ENCODE measurements at regions not wholly inside any gene's neighbourhood (a gene's known extent, or its start where the extent isn't known, plus 50 kb on each side); places are given as distances from the start of the nearest gene placed in this dataset.
"Not testable (repeated sequence)": the region's sequence is repeated elsewhere in the genome, so short reads cannot be mapped to it uniquely, and the experiment has no call there.

DNA sequence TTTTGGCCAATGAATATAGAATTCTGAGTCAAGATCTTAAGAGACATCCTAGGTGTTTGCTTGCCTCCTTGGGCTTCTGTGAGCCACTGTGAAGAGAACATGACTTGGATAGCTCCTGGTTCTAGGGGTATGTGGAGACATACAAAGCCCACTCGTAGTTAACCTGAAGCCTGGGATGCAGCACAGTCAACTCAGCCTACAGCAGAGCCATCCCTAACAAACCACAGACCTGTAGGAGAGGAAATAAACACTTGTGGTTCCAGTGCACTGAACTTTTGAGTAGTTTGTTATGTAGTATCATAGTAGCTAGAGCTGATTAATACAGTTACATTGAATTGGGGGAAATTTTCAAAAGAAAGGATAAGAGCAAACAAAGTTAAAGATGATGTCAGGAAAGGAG is 474.4 kb upstream of the HSF2 start:
- DNase-seq (ENCODE audit: extremely low read depth in 1 of 11, low read depth in 9 of 11, low spot score in 4 of 11) = no peak

DNA sequence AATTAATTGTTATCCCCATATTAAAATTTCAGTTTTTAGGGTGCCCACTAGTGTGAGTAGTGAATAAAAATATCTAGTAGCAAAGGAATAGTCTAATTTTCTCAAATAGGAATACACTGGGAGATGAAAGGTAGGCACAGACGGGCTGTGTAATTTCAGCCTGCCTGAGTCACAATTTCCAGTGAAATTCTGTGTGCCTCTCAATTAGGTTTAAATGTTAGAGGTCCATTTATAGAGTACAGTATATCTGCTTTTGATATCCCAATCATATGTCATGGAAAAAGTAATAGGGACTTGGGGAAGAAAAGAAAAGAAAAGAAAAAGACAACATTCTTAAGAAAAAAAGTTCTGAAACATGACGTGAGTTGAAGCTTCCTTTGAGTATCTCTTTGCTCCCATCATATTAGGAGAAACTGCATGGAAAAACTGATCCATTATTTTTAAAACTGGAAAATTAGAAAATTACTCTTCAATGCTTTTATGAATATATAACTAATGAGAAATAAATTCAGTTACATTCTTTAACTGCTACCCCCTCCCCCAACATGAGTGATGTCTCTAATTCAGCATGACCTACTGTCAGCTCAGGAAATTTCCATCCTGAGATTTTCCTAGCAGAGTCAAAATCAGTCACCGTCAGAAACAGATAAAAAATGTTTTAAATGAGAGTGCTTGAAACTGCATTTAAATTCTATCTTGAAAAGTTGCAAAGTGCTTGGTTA is 473.8 kb upstream of the HSF2 start:
- no peak for DNase-seq (ENCODE audit: extremely low read depth in 1 of 11, low read depth in 9 of 11, low spot score in 4 of 11)

DNA sequence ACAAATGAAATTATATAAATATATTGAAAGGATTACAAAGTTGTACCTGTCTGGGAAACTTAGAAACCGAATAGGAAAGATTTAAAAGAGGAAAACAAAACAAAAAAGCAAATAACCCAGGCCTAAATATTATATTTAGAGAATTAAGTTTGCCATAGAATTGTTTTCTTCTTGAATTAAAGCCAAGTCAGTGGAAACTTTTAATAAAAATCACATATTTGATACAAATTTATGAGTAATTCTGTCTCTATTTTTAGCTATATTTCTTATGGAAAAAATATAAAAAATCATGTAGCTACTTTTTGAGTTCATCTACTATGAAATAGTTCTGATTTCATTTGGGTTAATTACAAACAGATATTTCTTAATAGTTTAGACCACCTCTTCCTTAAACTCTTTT is 470.2 kb upstream of the HSF2 start:
- DNase-seq (ENCODE audit: extremely low read depth in 1 of 11, low read depth in 9 of 11, low spot score in 4 of 11) = no peak

DNA sequence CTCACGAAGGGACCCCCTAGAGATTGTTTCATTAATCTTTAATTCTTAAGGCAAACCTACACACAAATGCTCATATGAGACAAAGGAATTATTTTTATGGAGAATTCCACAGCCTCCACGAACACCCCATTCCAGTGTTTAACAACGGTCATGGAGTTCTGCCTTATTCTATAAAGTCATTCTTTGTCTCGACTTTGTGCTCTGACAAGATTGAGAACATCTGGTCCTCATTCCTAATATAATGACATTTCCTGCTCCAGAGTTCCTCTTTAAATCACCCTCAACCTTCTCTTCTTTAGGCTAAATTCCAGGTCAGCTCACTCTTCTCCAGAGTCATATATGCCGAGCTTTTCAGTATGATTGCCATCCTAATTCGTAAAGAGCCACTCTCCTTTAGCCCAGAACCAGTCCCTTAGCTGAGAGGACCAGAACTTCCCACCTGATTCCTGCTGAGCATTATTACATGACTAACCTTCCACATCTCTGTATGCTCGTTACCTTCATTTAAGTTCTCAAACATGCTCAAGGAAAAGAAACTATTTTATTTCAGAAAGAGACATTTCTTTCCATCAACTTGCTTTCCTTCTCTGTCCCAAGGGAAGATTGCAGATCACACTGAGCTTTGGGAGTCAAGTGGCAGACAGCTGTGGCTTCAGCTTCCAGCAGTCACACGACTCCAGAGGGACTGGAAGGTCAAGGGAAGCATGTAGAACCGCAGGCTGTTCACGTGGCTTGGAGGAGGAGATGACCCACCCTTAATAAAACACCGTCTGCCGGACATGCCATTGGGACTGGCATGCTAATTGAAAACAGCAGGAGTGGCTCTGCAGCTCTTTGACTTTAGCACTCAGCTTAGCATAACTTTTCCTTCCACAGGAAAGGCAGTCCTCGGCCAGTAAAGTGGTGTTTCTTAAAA is 467.1 kb upstream of the HSF2 start:
- peak; percentile 39 to 78 (median 57) for DNase-seq (ENCODE audit: extremely low read depth in 1 of 11, low read depth in 9 of 11, low spot score in 4 of 11)

DNA sequence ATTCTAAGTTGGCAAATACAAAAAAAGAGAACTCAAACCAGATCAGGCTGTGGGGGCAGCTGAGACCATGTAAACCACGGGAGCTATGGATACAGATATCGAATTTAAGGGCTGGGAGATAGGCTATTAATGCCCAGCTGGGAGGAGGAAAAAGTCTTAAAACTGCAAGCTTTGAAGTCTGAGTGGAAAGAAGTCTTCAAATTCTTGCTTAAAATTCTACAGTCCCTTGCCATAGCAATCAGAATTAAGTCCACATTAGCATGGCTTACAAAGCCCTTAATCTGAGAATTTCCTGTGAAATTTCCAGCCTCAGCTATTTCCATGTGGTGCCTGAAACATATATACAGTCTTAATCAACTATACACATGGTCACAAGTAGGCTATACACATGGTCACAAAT is 465.0 kb upstream of the HSF2 start:
- no peak for DNase-seq (ENCODE audit: extremely low read depth in 1 of 11, low read depth in 9 of 11, low spot score in 4 of 11)

DNA sequence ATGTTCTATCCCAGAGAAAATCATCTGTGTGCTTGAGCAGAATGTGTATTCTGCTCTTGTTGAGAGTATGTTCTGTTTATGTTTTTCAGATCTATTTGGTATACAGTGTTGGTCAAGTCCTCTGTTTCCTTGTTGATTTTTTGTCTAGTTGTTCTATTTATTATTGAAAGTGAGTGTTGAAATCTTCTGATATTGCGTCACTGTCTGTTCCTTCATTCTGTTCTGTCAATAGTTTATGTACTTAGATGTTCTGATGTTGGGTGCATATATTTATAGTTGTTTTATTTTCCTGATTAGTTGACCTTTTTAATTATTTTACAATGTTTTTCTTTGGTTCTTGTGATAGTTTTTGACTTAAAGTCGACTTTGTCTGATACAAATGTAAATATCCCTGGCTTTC is 458.7 kb upstream of the HSF2 start:
- no peak for DNase-seq (ENCODE audit: extremely low read depth in 1 of 11, low read depth in 9 of 11, low spot score in 4 of 11)

DNA sequence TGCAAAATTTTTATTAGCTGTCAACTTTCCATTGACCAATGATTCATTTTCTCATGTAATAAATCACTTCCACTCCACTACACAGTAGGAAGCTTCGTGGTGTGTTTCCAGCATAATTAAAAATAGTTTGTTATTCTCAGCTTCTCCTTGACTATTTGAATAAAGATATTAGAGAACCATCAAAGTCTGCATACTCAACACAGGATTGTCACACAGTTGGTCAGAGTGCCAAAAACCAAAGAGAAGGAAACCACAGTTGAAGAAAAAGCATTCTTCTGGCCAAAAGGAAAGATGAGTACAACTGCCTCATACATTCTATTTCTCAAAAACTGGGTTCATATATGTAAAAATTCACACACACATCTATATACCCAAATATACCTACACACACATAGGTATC is 455.1 kb upstream of the HSF2 start:
- DNase-seq (ENCODE audit: extremely low read depth in 1 of 11, low read depth in 9 of 11, low spot score in 4 of 11) = no peak

GRCh38 chr6:121951123-121951522 is 448.3 kb upstream of the HSF2 start:
- DNase-seq (ENCODE audit: extremely low read depth in 1 of 11, low read depth in 9 of 11, low spot score in 4 of 11) = no peak

GRCh38 chr6:121951918-121952379 is 447.5 kb upstream of the HSF2 start:
- no peak for DNase-seq (ENCODE audit: extremely low read depth in 1 of 11, low read depth in 9 of 11, low spot score in 4 of 11)

DNA sequence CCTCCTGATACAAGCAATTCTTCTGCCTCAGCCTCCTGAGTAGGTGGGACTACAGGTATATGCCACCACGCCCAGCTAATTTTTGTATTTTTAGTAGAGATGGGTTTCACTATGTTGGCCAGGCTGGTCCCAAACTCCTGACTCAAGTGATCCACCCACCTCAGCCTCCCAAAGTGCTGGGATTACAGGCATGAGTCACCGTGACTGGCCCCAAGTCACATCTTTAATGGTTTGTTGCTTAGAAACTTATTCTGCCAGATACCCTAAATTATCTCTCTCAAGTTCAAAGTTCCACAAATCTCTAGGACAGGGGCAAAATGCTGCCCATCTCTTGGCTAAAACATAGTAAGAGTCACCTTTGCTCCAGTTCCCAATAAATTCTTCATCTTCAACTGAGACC is 444.1 kb upstream of the HSF2 start:
- DNase-seq (ENCODE audit: extremely low read depth in 1 of 11, low read depth in 9 of 11, low spot score in 4 of 11) = not testable (repeated sequence)

GRCh38 chr6:121956782-121957181 is 442.7 kb upstream of the HSF2 start:
- no peak for DNase-seq (ENCODE audit: extremely low read depth in 1 of 11, low read depth in 9 of 11, low spot score in 4 of 11)

DNA sequence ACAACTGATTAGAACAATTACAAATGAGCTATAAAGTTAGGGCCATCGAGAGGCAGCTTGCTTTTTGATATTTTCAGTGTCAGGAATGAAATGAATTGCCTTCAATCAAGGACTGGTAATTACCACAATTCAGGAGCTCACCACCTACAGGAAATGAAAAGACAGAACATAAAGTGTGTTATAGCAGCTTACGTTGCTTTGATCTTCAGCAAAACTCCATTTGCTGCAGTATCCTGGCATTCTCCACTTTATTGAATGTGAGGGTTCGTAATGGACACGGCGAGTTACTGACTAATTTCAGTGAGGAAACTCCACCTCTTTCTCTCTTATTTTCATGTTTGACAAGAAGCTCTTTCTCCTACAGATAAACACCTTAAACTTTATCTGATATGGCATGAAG is 440.0 kb upstream of the HSF2 start:
- DNase-seq (ENCODE audit: extremely low read depth in 1 of 11, low read depth in 9 of 11, low spot score in 4 of 11) = no peak

- no peak for DNase-seq (ENCODE audit: extremely low read depth in 1 of 11, low read depth in 9 of 11, low spot score in 4 of 11)
Measured at GRCh38 chr6:121961619-121962125, 437.8 kb upstream of the HSF2 start.

DNA sequence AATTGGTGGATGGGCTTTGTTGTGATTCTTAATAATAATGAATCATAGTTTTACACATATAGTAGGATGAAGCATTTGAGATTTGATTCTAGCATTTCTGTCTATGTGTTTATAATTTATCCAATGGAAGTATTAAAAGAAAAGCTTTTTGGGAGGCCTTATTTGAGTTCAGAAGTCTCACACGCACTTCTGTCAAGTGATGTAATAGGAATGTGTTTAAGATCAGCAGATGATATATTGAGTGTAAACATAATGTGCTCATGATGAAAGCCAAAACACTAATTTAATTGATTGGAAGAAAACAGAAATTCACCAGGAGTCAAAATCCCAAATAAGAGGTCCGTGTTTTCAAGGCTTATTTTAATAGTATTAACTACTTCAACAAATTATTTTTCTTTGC is 435.6 kb upstream of the HSF2 start:
- no peak for DNase-seq (ENCODE audit: extremely low read depth in 1 of 11, low read depth in 9 of 11, low spot score in 4 of 11)

DNA sequence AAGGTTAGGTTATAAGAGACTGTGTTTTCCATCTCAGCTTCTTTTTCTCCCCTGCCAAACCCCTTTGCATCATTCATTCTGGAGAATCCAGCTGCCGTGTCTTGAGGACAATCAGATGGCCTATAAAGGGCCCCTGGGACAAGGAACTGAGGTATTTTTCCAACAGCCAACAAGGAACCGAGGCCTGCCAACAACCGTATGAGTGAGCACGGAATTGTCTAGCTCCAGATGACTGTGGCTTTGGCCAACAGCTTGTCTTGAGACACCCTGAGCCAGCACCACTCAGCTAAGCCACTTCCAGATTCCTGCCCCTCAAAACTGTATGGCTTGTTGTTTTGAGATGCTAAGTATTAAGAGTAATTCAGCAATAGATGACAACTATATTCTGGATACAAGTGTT is 433.7 kb upstream of the HSF2 start:
- no peak for DNase-seq (ENCODE audit: extremely low read depth in 1 of 11, low read depth in 9 of 11, low spot score in 4 of 11)

GRCh38 chr6:121967631-121968030 is 431.8 kb upstream of the HSF2 start:
- no peak for DNase-seq (ENCODE audit: extremely low read depth in 1 of 11, low read depth in 9 of 11, low spot score in 4 of 11)

- no peak for DNase-seq (ENCODE audit: extremely low read depth in 1 of 11, low read depth in 9 of 11, low spot score in 4 of 11)
Measured at GRCh38 chr6:121971931-121972335, 427.5 kb upstream of the HSF2 start.

DNA sequence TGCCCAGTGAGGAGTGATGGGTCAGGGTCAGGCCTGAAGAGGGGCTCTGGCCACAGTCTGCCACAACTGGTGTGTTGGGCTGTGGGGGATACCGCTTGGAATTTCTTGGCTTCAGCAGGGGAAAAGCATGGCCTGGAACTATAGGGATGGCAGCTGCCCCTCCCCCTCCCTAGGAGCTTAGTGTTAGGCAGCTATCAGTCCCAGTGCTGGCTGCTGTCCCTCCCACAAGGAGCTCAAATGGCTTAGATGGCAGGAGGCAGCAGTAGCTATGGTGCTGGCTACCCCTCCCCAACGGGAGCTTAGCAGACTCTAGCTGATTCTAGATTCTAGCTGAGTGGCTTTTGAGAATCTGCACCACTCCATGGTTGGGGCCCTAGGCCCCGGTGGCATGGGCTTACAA is 414.5 kb upstream of the HSF2 start:
- DNase-seq (ENCODE audit: extremely low read depth in 1 of 11, low read depth in 9 of 11, low spot score in 4 of 11) = no peak

GRCh38 chr6:121993362-121993761 is 406.1 kb upstream of the HSF2 start:
- DNase-seq (ENCODE audit: extremely low read depth in 1 of 11, low read depth in 9 of 11, low spot score in 4 of 11) = no peak

- no peak for DNase-seq (ENCODE audit: extremely low read depth in 1 of 11, low read depth in 9 of 11, low spot score in 4 of 11)
Measured at GRCh38 chr6:121994919-121995318, 404.5 kb upstream of the HSF2 start.

Measured in renal cortex interstitium (tissue), 11 donors.